ENCODE measurements at regions not wholly inside any gene's neighbourhood (a gene's known extent, or its start where the extent isn't known, plus 50 kb on each side); places are given as distances from the start of the nearest gene placed in this dataset.

- TF ChIP-seq CTCF (conservative IDR thresholded peaks at IDR 0.05; ENCODE audit: low read length) (no peak), EZH2phosphoT487 (IDR thresholded peaks at IDR 0.05; ENCODE audit: borderline replicate concordance, low read depth, low read length) (no peak)
Measured at GRCh38 chr18:6505498-6505875, 90.8 kb upstream of the L3MBTL4 start.
